ENCODE measurements at regions not wholly inside any gene's neighbourhood (a gene's known extent, or its start where the extent isn't known, plus 50 kb on each side); places are given as distances from the start of the nearest gene placed in this dataset.
"Not testable (repeated sequence)": the region's sequence is repeated elsewhere in the genome, so short reads cannot be mapped to it uniquely, and the experiment has no call there.

DNA sequence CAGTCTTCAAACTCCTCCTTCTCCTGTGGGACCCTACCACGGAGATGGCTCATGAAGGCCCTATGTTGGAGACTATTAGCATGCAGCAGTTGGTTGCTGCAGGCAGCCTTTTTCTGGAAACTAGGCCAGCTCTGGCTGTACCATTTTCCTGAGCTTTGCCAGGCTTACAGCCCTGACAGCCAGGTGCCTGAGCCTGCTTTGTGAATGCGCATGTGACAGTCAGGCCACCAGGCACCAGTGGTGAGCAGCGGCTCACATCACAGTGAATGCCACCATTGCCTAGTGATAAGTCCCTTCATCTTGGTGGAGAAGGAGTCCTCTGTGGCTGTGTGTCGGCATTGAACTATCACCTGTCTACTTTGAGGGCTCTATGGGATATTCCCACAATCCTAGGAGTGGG lies 982.4 kb upstream of the DEFB115 start:
- TF ChIP-seq CTCF (conservative IDR thresholded peaks at IDR 0.05; ENCODE audit: low read length); EZH2phosphoT487 (IDR thresholded peaks at IDR 0.05; ENCODE audit: borderline replicate concordance): not testable (repeated sequence)
